Dendritic cell treated with granulocyte-macrophage colony-stimulating factor and Interleukin-4, amounts not matched to agents 40 ng/mL and 50 ng/mL, for 4 days (primary cell): ENCODE measurements at regions not wholly inside any gene's neighbourhood (a gene's known extent, or its start where the extent isn't known, plus 50 kb on each side); places are given as distances from the start of the nearest gene placed in this dataset.

Experiments
- H3K27ac Mint-ChIP-seq: one replicate; pipeline ENCODE4 v1.8.0; 2022; ENCODE audit warnings: mild to moderate bottlenecking, mixed read lengths
- H3K27me3 Mint-ChIP-seq: one replicate; pipeline ENCODE4 v1.8.0; 2022; ENCODE audit warnings: mild to moderate bottlenecking, mixed read lengths
- H3K36me3 Mint-ChIP-seq: one replicate; pipeline ENCODE4 v1.8.0; 2022; ENCODE audit warnings: low read depth, mixed read lengths
- H3K4me1 Mint-ChIP-seq: one replicate; pipeline ENCODE4 v1.8.0; 2022; ENCODE audit warnings: low read depth, mixed read lengths
- H3K4me3 Mint-ChIP-seq: one replicate; pipeline ENCODE4 v1.8.0; 2022; ENCODE audit warnings: mild to moderate bottlenecking, moderate library complexity, mixed read lengths
- H3K9me3 Mint-ChIP-seq: one replicate; pipeline ENCODE4 v1.8.0; 2022; ENCODE audit warnings: mixed read lengths
- intact Hi-C: fragments of 100-400 bp; cut with micrococcal nuclease; formaldehyde crosslinking; loops from one replicate; pipeline ENCODE4 v1.15.0; 2022

DNA sequence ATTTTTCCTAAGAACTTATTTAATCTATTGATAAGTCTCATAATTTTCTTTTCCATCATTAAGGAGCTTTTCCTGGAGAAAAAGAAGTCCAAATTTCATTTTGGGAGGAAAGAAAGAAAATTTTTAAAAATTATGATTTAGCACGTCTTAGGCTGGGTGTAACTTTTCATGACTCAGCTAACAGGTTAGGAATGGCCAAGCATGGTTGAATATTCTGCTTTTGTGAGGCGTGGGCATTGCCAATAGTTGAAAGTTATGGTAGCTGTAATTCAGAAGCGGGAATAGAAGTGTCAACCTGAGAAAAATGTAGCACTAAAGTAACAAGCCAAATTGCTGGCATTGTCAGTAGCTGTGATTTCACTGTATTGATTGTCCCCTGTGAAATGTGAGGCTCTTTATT, 77.2 kb upstream of the ARID1B start:
- H3K36me3 Mint-ChIP-seq = no peaks in the 10 kb centered on the region
- H3K4me1 Mint-ChIP-seq = peaks cover 35% of the 10 kb centered on the region
- peaks cover 7% of the 10 kb centered on the region for H3K27me3 Mint-ChIP-seq
- H3K4me3 Mint-ChIP-seq = no peak overlapping the region
- intact Hi-C loops = no loop called here
- no peak overlapping the region for H3K27ac Mint-ChIP-seq
- no peaks in the 10 kb centered on the region for H3K9me3 Mint-ChIP-seq

DNA sequence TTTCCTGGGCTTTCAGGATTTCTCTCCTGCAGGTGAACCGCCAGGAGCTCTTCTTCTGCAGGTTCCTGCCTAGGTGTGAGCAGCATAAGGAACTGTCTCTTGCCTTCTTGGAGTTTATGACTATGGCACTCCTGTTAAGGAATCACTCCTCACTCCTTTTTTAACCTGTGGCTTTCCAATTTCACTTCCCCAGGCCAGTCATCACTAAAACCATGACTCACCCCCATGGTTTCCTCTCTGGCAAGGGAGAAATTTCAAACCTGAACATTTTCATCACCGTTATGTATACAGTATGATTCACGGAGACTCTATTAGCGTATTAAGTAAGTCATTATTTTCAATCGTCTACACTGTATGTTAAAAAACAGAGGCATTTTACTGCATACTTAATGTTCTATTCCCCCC, 78.2 kb upstream of the ARID1B start:
- no peak overlapping the region for H3K27ac Mint-ChIP-seq
- H3K4me3 Mint-ChIP-seq = no peak overlapping the region
- peaks cover 7% of the 10 kb centered on the region for H3K27me3 Mint-ChIP-seq
- peaks cover 35% of the 10 kb centered on the region for H3K4me1 Mint-ChIP-seq
- intact Hi-C loops = no loop called here
- H3K9me3 Mint-ChIP-seq = no peaks in the 10 kb centered on the region
- no peaks in the 10 kb centered on the region for H3K36me3 Mint-ChIP-seq

DNA sequence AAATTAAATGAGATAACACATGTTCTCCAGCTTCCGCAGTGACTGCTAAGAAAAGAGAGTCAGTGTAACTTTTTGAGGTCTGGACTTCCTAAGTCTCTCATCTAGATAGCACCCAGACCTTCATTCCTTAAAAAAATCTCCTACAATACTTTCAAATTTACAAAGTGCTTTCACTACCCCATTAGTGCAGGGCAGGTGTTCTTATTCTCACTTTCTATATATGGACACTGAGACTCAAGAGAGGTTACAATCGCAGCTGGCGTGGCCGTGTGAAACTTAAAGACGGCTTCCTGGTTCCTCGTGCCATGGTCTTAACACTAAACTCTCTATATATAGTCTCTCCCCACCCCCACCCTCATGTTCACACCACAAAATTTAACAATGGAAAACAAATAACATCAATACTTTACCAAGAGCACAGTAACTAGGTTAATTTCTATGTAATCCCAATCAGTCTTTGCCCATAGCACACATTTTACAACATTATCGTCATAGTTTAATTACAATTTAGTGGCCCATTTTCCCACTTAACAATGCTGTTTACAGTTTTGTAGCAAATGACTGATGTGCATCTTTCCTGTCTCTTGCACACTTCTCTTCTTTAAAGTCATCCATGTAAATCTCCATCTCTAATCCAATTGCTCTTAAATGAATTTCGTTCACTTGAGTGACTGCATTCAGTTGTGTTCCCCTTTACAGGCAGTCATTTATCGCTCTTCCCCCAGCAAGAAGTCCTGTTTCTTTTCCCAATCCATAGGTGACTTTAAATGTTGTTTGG, 78.8 kb upstream of the ARID1B start:
- Mint-ChIP-seq H3K9me3 (no peaks in the 10 kb centered on the region), H3K27me3 (peaks cover 7% of the 10 kb centered on the region), H3K36me3 (no peaks in the 10 kb centered on the region), H3K27ac (peak overlapping the region; percentile 43), H3K4me1 (peaks cover 35% of the 10 kb centered on the region), H3K4me3 (no peak overlapping the region)
- intact Hi-C loops = no loop called here

DNA sequence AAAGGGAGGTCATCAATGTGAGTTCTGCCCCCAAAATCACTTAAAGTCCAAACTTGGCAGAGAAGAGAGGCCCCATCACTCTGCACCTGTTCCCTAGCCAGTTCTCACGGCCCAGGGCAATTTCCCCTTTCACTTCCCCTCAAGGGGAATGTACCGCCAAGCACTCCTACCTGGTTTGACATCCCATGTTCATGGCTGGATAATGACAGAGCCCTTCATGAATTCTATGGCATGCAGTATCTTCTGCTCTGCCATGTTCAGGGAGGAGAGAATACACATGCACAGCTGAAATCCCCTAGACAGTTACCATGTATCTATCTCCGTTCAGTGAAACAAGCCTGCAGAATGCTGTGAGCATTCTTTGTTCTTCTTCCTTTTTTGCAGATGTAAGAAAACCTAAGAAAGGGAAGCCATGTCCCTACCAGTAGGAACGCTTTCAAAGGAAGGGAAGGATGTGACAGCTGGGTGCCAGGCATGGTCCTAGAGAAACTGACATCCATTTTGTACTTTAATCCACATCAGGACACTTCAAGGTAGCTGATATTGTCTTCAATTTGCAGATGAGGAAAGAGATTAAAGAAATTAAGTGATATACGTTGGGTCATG, 79.8 kb upstream of the ARID1B start:
- Mint-ChIP-seq H3K27ac (peak overlapping the region; percentile 43), H3K4me3 (no peak overlapping the region), H3K36me3 (no peaks in the 10 kb centered on the region), H3K4me1 (peaks cover 35% of the 10 kb centered on the region), H3K27me3 (peaks cover 7% of the 10 kb centered on the region), H3K9me3 (no peaks in the 10 kb centered on the region)
- intact Hi-C loops = no loop called here

DNA sequence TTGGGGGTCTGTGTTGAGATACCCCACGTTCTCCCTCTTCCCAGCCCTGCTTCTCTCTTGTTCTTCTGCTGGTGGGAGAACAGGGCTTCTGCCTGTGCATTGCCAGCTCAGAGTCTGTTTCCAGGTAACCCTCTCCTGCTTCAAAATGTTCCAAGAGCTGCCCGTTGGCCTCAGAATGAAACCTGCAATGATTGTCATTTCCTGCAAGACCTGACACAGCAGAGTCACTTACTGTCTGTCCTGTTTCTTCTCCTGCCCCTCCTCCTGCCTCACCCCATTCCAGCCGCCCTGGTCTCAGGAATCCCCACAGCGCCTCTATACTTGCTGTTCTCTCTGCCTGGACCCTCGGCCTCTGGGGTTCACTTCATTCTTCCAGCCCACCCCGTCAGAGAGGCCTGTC, 81.4 kb upstream of the ARID1B start:
- H3K4me1 Mint-ChIP-seq = peaks cover 35% of the 10 kb centered on the region
- H3K4me3 Mint-ChIP-seq = no peak overlapping the region
- intact Hi-C loops = no loop called here

DNA sequence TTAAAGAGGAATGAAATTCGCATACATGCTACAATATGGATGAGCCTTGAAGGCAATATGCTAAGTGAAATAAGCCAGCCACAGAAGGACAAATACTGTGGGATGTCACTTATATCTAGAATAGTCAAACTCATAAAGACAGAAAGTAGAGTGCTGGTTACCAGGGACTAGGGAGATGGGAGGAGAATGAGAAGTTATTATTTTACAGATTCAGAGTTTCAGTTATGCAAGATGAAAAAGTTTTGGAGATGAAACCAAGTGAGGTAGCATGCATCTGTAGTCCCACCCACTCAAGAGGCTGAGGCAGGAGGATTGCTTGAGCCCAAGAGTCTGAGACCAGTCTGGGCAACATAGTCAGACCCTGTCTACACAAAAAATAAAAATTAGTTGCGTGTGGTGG, 82.5 kb upstream of the ARID1B start:
- no peaks in the 10 kb centered on the region for H3K9me3 Mint-ChIP-seq
- peaks cover 7% of the 10 kb centered on the region for H3K27me3 Mint-ChIP-seq
- H3K4me3 Mint-ChIP-seq = no peak overlapping the region
- intact Hi-C loops = no loop called here
- no peak overlapping the region for H3K27ac Mint-ChIP-seq
- no peaks in the 10 kb centered on the region for H3K36me3 Mint-ChIP-seq
- peaks cover 44% of the 10 kb centered on the region for H3K4me1 Mint-ChIP-seq

More for the DNA sequence above, 81.4 kb upstream of the ARID1B start:
- Mint-ChIP-seq H3K36me3 (no peaks in the 10 kb centered on the region), H3K27ac (peak overlapping the region; percentile 69), H3K27me3 (peaks cover 7% of the 10 kb centered on the region), H3K9me3 (no peaks in the 10 kb centered on the region)

DNA sequence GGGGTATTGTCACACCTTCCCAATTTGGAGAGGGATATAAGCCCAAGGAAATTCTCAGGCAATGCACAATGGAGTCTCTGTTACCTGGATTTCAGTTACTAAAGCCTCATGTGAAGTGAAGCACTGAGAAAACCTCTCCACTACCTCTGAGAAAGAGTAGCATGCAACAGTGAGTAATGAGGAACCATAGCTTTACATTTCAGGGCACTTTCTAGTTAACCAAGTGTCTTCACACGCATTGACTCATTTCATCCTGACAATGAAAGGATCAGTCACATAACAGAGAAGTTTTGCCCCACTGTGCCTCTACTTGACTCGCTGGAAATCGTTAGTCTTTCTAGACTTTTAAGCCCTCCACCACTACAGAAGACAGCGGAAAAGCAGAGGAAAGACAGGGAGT, 86.2 kb upstream of the ARID1B start:
- H3K27me3 Mint-ChIP-seq = peaks cover 4% of the 10 kb centered on the region
- no peaks in the 10 kb centered on the region for H3K9me3 Mint-ChIP-seq
- H3K4me1 Mint-ChIP-seq = peaks cover 41% of the 10 kb centered on the region
- no peak overlapping the region for H3K4me3 Mint-ChIP-seq
- H3K27ac Mint-ChIP-seq = no peak overlapping the region
- H3K36me3 Mint-ChIP-seq = peaks cover 8% of the 10 kb centered on the region
- intact Hi-C loops = no loop called here

DNA sequence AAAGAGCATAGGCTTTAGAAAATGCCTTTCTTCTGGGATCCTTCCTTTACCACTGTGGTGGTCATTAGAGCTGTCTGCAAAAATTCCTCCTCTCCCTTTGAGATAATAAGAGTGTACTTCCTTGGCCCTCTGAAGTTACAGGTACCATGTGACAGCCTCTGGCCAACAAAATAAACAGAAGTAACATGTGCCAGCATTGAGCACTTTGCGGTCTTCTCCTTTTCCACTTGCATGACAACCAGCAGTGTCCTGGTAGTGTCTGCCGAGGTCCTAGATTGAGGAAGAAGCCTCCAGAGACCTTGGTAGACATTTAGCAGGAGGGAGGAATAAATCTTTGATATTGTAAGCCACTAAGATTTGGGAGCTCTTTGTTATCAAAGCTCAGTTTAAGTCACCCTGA, 87.5 kb upstream of the ARID1B start:
- peaks cover under 1% of the 10 kb centered on the region for H3K27me3 Mint-ChIP-seq
- H3K4me3 Mint-ChIP-seq = no peak overlapping the region
- H3K36me3 Mint-ChIP-seq = peaks cover 8% of the 10 kb centered on the region
- intact Hi-C loops = loop anchor here (5.0 to 10.0 kb wide), 4 partner anchors 33 to 1365 kb away; no protein-coding TSS in a partner anchor
- H3K9me3 Mint-ChIP-seq = no peaks in the 10 kb centered on the region
- peak overlapping the region; percentile 50 for H3K27ac Mint-ChIP-seq
- peaks cover 41% of the 10 kb centered on the region for H3K4me1 Mint-ChIP-seq

DNA sequence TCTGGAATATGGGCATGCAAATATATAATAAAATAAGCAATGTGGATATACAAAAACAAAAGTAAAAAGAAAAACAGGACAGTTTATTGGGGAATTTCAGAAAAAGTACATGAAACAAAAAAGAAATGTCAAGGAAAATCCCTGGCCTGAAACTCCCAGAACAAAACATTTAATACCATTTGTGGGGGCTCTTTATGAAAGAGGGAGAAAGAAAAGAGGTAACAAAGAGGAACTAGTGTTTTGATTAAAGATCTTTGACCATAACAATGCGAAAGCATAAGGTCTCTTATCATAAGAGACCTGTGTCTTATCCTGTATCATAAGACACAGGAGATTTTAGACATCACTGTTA, 88.6 kb upstream of the ARID1B start:
- no peaks in the 10 kb centered on the region for H3K9me3 Mint-ChIP-seq
- intact Hi-C loops = loop anchor here (5.0 to 10.0 kb wide), 4 partner anchors 34 to 1364 kb away; no protein-coding TSS in a partner anchor
- H3K27me3 Mint-ChIP-seq = peaks cover 3% of the 10 kb centered on the region
- peaks cover 41% of the 10 kb centered on the region for H3K4me1 Mint-ChIP-seq
- H3K27ac Mint-ChIP-seq = peak overlapping the region; percentile 92
- H3K4me3 Mint-ChIP-seq = no peak overlapping the region
- H3K36me3 Mint-ChIP-seq = peaks cover 8% of the 10 kb centered on the region

DNA sequence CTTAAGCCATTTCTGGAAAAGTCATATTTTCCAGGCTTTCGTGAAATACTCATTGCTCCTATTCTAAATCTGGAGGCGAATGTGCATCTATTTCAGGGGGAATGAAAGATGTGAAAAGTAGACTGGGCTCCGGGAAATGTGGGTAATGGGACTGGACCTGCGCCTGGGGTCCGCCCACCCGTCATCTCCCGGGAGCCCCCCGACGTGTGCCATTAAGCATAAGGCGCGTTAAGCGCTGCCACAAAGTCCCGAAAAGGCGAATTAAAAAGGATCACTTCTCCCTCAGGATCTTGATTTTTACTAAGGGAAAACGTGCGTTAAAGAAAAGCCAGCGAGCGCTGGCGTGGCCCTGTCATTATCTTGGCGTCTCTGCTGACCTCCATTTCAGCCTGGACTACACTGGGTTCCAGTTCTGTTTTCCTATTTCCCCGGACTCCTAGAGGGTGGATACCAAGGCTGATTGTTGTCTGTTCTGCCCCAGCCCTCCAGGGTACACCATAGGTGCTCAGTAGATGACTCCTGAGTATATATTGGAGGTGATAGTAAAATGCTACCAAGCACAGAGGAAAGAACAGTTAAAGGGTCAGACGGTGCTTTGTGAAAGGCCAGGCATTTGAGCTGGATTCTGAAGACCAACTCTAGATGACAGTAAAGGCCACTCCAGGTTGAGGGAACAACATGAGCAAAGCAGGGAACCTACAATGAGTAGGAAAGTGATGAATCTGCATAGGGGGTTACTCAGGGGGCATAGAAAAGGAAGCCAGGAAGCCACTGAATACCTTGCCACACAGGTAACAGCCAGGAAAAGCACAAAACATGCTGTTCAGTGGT, 89.2 kb upstream of the ARID1B start:
- peaks cover 41% of the 10 kb centered on the region for H3K4me1 Mint-ChIP-seq
- H3K27me3 Mint-ChIP-seq = peaks cover 3% of the 10 kb centered on the region
- peak overlapping the region; percentile 72 for H3K4me3 Mint-ChIP-seq
- peak overlapping the region; percentile 92 for H3K27ac Mint-ChIP-seq
- no peaks in the 10 kb centered on the region for H3K9me3 Mint-ChIP-seq
- intact Hi-C loops = loop anchor here (1.0 to 10.0 kb wide), 5 partner anchors 34 to 1363 kb away; partner anchors contain the start of gene ARID1B
- H3K36me3 Mint-ChIP-seq = peaks cover 8% of the 10 kb centered on the region

DNA sequence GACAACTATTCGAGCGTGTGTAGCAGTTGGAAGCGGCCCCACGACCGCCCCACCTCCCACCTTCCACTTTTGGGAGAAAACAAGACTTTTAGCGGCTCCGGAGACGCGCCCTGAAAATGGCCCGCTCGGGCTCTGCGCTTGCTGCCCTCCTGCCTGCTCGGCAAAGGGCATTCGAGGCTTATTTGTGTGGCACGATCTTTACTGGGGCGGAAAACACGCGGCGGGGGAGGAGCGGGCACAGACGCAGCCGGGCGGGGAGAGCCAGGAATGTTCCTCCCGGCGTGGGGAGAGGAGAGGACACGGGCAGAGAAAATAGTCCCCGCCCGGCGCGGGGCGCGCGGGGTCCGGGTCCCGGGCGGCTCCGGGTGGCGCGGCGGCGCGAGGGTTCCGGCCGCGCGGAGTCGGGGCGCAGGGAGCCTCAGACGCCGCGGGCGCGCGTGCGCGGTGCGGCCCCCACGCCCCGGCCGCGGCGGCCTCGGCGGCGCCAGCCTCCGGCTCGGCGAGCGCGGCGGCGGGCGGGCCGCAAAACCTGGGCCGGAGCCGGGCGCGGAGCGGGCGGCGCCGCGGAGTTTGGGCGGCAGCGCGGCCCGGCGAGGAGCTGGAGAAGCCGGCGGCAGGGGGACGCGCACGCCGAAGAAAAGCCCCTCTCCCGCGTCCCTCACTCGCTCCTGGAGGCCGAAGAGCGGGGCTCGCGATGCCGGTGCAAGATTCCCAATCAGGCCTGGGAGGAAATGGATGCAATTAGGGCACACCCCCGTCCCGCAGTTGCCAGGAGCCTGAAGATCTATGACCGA, 90.0 kb upstream of the ARID1B start:
- no peaks in the 10 kb centered on the region for H3K9me3 Mint-ChIP-seq
- H3K4me3 Mint-ChIP-seq = peak overlapping the region; percentile 94
- intact Hi-C loops = loop anchor here (1.0 to 10.0 kb wide), 5 partner anchors 35 to 1362 kb away; partner anchors contain the start of gene ARID1B
- H3K27ac Mint-ChIP-seq = peak overlapping the region; percentile 92
- peaks cover 41% of the 10 kb centered on the region for H3K4me1 Mint-ChIP-seq
- peaks cover 3% of the 10 kb centered on the region for H3K27me3 Mint-ChIP-seq
- peaks cover 8% of the 10 kb centered on the region for H3K36me3 Mint-ChIP-seq

DNA sequence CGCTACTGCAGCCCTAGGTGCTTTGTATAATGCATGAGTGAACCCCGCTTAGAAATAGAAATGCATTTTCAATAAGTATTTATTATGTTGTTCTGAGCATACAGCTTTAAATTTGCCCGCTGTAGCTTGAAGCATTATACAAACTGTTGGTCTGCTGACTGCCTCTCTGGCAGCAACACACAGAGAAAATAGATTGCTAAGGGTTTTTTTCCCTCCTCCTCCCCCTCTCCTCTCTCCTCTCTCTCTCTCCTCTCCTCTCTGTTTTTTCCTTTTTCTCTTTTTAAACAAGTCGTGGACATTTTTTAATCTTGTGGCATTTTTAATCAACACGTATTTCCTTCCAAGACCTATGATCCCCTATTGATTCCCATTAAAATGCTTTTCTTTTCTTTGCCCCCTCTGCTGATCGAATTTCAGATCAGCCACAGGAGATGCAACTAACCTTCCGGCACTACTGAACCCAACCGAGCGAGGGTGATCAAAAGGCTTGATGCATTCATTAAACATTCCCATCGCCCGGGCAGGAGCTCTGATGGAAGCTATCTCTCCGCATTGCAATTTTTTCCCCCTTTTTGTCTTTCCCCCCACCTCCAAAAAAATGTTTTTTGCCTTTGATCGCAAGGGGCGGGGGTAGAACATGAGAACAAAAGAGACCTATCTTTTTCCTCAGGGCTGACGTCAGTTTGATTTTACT, 90.7 kb upstream of the ARID1B start:
- no peaks in the 10 kb centered on the region for H3K9me3 Mint-ChIP-seq
- H3K4me1 Mint-ChIP-seq = peaks cover 41% of the 10 kb centered on the region
- intact Hi-C loops = loop anchor here (5.0 to 10.0 kb wide), 4 partner anchors 36 to 1362 kb away; no protein-coding TSS in a partner anchor
- peak overlapping the region; percentile 94 for H3K4me3 Mint-ChIP-seq
- H3K27me3 Mint-ChIP-seq = peaks cover 3% of the 10 kb centered on the region
- peaks cover 8% of the 10 kb centered on the region for H3K36me3 Mint-ChIP-seq
- peak overlapping the region; percentile 92 for H3K27ac Mint-ChIP-seq

DNA sequence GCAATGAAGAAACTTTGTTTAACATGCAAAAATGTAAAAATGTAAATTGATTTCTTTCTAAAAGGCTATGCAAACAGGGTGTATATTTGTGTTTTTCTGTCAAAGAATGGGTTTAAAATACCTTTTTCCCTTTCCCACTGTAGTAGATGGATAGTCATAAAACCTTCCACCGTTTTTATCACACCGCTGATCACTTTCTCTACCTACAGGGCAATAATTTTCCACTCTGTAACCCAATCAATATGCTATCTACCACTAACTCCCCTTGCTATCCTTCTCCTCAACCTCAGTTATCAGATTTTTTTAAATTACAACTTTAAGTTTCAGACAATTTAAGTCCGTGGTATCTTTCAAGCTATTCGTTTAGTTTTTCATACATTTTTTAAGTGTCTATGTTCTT, 91.4 kb upstream of the ARID1B start:
- Mint-ChIP-seq H3K27ac (peak overlapping the region; percentile 92), H3K9me3 (no peaks in the 10 kb centered on the region)

More for the DNA sequence above, 91.4 kb upstream of the ARID1B start:
- peaks cover 41% of the 10 kb centered on the region for H3K4me1 Mint-ChIP-seq
- H3K27me3 Mint-ChIP-seq = peaks cover 3% of the 10 kb centered on the region
- intact Hi-C loops = loop anchor here (5.0 to 10.0 kb wide), 4 partner anchors 36 to 1361 kb away; no protein-coding TSS in a partner anchor
- H3K4me3 Mint-ChIP-seq = peak overlapping the region; percentile 94
- peaks cover 8% of the 10 kb centered on the region for H3K36me3 Mint-ChIP-seq
